Aorta (tissue), 5 donors: ENCODE measurements at regions not wholly inside any gene's neighbourhood (a gene's known extent, or its start where the extent isn't known, plus 50 kb on each side); places are given as distances from the start of the nearest gene placed in this dataset.

Experiments used
- ATAC-seq: fragments of 200-7000 bp; cut with Tn5 transposase; one replicate; pipeline ENCODE4 v1.9.1; 2022; ENCODE audit warnings: moderate library complexity; ENCODE audit not compliant: low FRiP score
- DNase-seq, 2 donors: peaks; one replicate each; pipeline ENCODE4 v3.0.0-alpha.2; 2020
- H3K27ac ChIP-seq, 2 donors: one replicate each; pipeline ENCODE4 v1.5.1; 2013; ENCODE audit warnings: low read length in 2 of 2, mild to moderate bottlenecking in 2 of 2, moderate library complexity in 2 of 2, control low read depth in 1 of 2, inconsistent platforms in 1 of 2, low read depth in 1 of 2
- H3K27me3 ChIP-seq, 2 donors: one replicate each; pipeline ENCODE4 v1.6.1; 2013; ENCODE audit warnings: control low read depth in 1 of 2, low read length in 1 of 2, mild to moderate bottlenecking in 1 of 2, moderate library complexity in 1 of 2; ENCODE audit not compliant: insufficient read depth in 2 of 2, control insufficient read depth in 1 of 2
- H3K36me3 ChIP-seq, 2 donors: one replicate each; pipeline ENCODE4 v1.6.1; 2013; ENCODE audit warnings: control low read depth in 1 of 2, low read length in 1 of 2, mild to moderate bottlenecking in 1 of 2; ENCODE audit not compliant: insufficient read depth in 2 of 2, control insufficient read depth in 1 of 2
- H3K4me1 ChIP-seq, 2 donors: one replicate each; pipeline ENCODE4 v1.6.1; 2013; ENCODE audit warnings: low read length in 2 of 2, control low read depth in 1 of 2, mild to moderate bottlenecking in 1 of 2, moderate library complexity in 1 of 2; ENCODE audit not compliant: insufficient read depth in 2 of 2, control insufficient read depth in 1 of 2
- H3K4me3 ChIP-seq, 2 donors: one replicate each; pipeline ENCODE4 v1.5.1; 2013; ENCODE audit warnings: low read length in 2 of 2, control low read depth in 1 of 2, mild to moderate bottlenecking in 1 of 2
- H3K9me3 ChIP-seq: one replicate; pipeline ENCODE4 v1.6.1; 2013; ENCODE audit warnings: mild to moderate bottlenecking, low read length; ENCODE audit not compliant: control insufficient read depth
- WGBS, 2 donors: extraction: QIAGEN DNeasy Blood & Tissue Kit; methylation state at CpG; one replicate each; pipeline ENCODE4 v1.1.7; 2013; 5-methylcytosine and 5-hydroxymethylcytosine counted together
- intact Hi-C, 2 donors: fragments of 100-400 bp; cut with DNase I; formaldehyde crosslinking; loops; one replicate each; pipeline versions ENCODE4 v1.14.2 to v1.15.0; 2022
- donor health status: healthy with polysubstance abuse.
- donor health status: Bipolar disorder and iron deficiency.
- donor health status: DM: no; HTN: no; CAD: no.
- donor health status: DM: no; HTN: no; CAD: no.
- donor health status: DM: yes; HTN: yes; CAD: no.

GRCh38 chr1:47679826-47680225, 242.0 kb downstream of the FOXD2 start:
- no peak for DNase-seq

GRCh38 chr1:47680815-47681475, 243.1 kb downstream of the FOXD2 start:
- ATAC-seq (no peak), DNase-seq (no peak)
- H3K27ac ChIP-seq, result no peak overlapping the region
- no peaks in the 10 kb centered on the region for H3K27me3 ChIP-seq
- no peaks in the 10 kb centered on the region for H3K36me3 ChIP-seq
- no peaks in the 10 kb centered on the region for H3K4me1 ChIP-seq
- H3K4me3 ChIP-seq, result no peak overlapping the region
- 95 to 97% methylated on average over 10 of the region's 10 CpGs for WGBS, 2 donors
- no peaks in the 10 kb centered on the region for H3K9me3 ChIP-seq
- intact Hi-C loops, result no loop called here

More at GRCh38 chr1:47679826-47680225, 242.0 kb downstream of the FOXD2 start:
- H3K4me1 ChIP-seq, result no peaks in the 10 kb centered on the region
- H3K27ac ChIP-seq, result no peak overlapping the region
- WGBS, 2 donors, result 93 to 98% methylated on average over 7 of the region's 7 CpGs
- no peaks in the 10 kb centered on the region for H3K27me3 ChIP-seq
- no peak for ATAC-seq
- intact Hi-C loops, result no loop called here
- H3K36me3 ChIP-seq, result no peaks in the 10 kb centered on the region
- H3K4me3 ChIP-seq, result no peak overlapping the region
- no peaks in the 10 kb centered on the region for H3K9me3 ChIP-seq

- Histone ChIP-seq H3K36me3 (no peaks in the 10 kb centered on the region), H3K4me3 (no peak overlapping the region), H3K9me3 (no peaks in the 10 kb centered on the region), H3K4me1 (peaks cover 0 to 2% of the 10 kb centered on the region in 2 donors), H3K27me3 (no peaks in the 10 kb centered on the region), H3K27ac (no peak overlapping the region)
- DNase-seq (no peak), ATAC-seq (no peak)
- intact Hi-C loops, result no loop called here
- WGBS, 2 donors, result 97% methylated on average over 4 of the region's 4 CpGs
Measured at GRCh38 chr1:47681735-47682134, 243.9 kb downstream of the FOXD2 start.

- Histone ChIP-seq H3K9me3 (no peaks in the 10 kb centered on the region), H3K27ac (no peak overlapping the region), H3K36me3 (no peaks in the 10 kb centered on the region), H3K4me1 (peaks cover 0 to 3% of the 10 kb centered on the region in 2 donors), H3K27me3 (no peaks in the 10 kb centered on the region), H3K4me3 (no peak overlapping the region)
- ATAC-seq (no peak), DNase-seq (no peak)
- intact Hi-C loops, result no loop called here
- 77 to 78% methylated on average over 7 of the region's 7 CpGs for WGBS, 2 donors
Measured at GRCh38 chr1:47682198-47682597, 244.4 kb downstream of the FOXD2 start.

- no peaks in the 10 kb centered on the region for H3K36me3 ChIP-seq
- no peak overlapping the region for H3K27ac ChIP-seq
- H3K4me3 ChIP-seq, result no peak overlapping the region
- ATAC-seq (no peak), DNase-seq (no peak)
- whole genome bisulfite sequencing, 2 donors, result 93 to 95% methylated on average over 6 of the region's 6 CpGs
- H3K27me3 ChIP-seq, result no peaks in the 10 kb centered on the region
- H3K9me3 ChIP-seq, result no peaks in the 10 kb centered on the region
- intact Hi-C loops, result no loop called here
- H3K4me1 ChIP-seq, result peaks cover 0 to 3% of the 10 kb centered on the region in 2 donors
Measured at GRCh38 chr1:47682786-47683350, 245.0 kb downstream of the FOXD2 start.

- Histone ChIP-seq H3K36me3 (no peaks in the 10 kb centered on the region), H3K27me3 (no peaks in the 10 kb centered on the region), H3K4me1 (peaks cover 0 to 3% of the 10 kb centered on the region in 2 donors), H3K9me3 (no peaks in the 10 kb centered on the region), H3K27ac (no peak overlapping the region), H3K4me3 (no peak overlapping the region)
- ATAC-seq (no peak), DNase-seq (no peak)
- intact Hi-C loops, result no loop called here
- WGBS, 2 donors, result 94 to 96% methylated on average over 3 of the region's 3 CpGs
Measured at GRCh38 chr1:47683401-47683800, 245.6 kb downstream of the FOXD2 start.

- WGBS, 2 donors, result 63 to 65% methylated on average over 6 of the region's 6 CpGs
- H3K27ac ChIP-seq, result peak overlapping the region; percentile 38 to 79
- peaks cover 0 to 3% of the 10 kb centered on the region in 2 donors for H3K4me1 ChIP-seq
- ATAC-seq (no peak), DNase-seq (no peak)
- H3K36me3 ChIP-seq, result no peaks in the 10 kb centered on the region
- intact Hi-C loops, result no loop called here
- H3K4me3 ChIP-seq, result no peak overlapping the region
- H3K27me3 ChIP-seq, result no peaks in the 10 kb centered on the region
- no peaks in the 10 kb centered on the region for H3K9me3 ChIP-seq
Measured at GRCh38 chr1:47684518-47684917, 246.7 kb downstream of the FOXD2 start.

- H3K27ac ChIP-seq, result peak overlapping the region; percentile 80 to 94
- DNase-seq (peak in 1 of 2 donors; percentile 63), ATAC-seq (peak; percentile 55)
- intact Hi-C loops, result loop anchor here in 1 of 2 donors (5.0 kb wide), 1 partner anchor 113 kb away; no protein-coding TSS in a partner anchor
- no peaks in the 10 kb centered on the region for H3K36me3 ChIP-seq
- H3K9me3 ChIP-seq, result no peaks in the 10 kb centered on the region
- WGBS, 2 donors, result 4 to 8% methylated on average over 11 of the region's 11 CpGs
- H3K27me3 ChIP-seq, result no peaks in the 10 kb centered on the region
- H3K4me1 ChIP-seq, result peaks cover 0 to 3% of the 10 kb centered on the region in 2 donors
- H3K4me3 ChIP-seq, result no peak overlapping the region
Measured at GRCh38 chr1:47684964-47685762, 247.3 kb downstream of the FOXD2 start.
